ENCODE measurements at regions not wholly inside any gene's neighbourhood (a gene's known extent, or its start where the extent isn't known, plus 50 kb on each side); places are given as distances from the start of the nearest gene placed in this dataset.

GRCh38 chr3:107085261-107085660 lies 292.0 kb upstream of the CCDC54 start:
- H3K36me3 Mint-ChIP-seq (ENCODE audit: insufficient read depth) = no peaks in the 10 kb centered on the region
- H3K4me3 Mint-ChIP-seq = no peak overlapping the region
- no peaks in the 10 kb centered on the region for H3K9me3 Mint-ChIP-seq

GRCh38 chr3:107092121-107092520 lies 285.1 kb upstream of the CCDC54 start:
- Mint-ChIP-seq H3K4me3 (no peak overlapping the region), H3K4me1 (ENCODE audit: low read depth) (no peaks in the 10 kb centered on the region), H3K27me3 (ENCODE audit: low read depth) (peaks cover 7% of the 10 kb centered on the region), H3K9me3 (no peaks in the 10 kb centered on the region), H3K36me3 (ENCODE audit: insufficient read depth) (no peaks in the 10 kb centered on the region)
- no peak for DNase-seq
- ATAC-seq = no peak

More at GRCh38 chr3:107085261-107085660, 292.0 kb upstream of the CCDC54 start:
- H3K4me1 Mint-ChIP-seq (ENCODE audit: low read depth) = no peaks in the 10 kb centered on the region
- H3K27me3 Mint-ChIP-seq (ENCODE audit: low read depth) = peaks cover 2% of the 10 kb centered on the region
- no peak for ATAC-seq
- no peak for DNase-seq

- no peaks in the 10 kb centered on the region for H3K36me3 Mint-ChIP-seq (ENCODE audit: insufficient read depth)
- H3K4me1 Mint-ChIP-seq (ENCODE audit: low read depth) = no peaks in the 10 kb centered on the region
- no peak overlapping the region for H3K4me3 Mint-ChIP-seq
- ATAC-seq (no peak), DNase-seq (no peak)
- H3K27me3 Mint-ChIP-seq (ENCODE audit: low read depth) = no peaks in the 10 kb centered on the region
- no peaks in the 10 kb centered on the region for H3K9me3 Mint-ChIP-seq
Observed at GRCh38 chr3:107098864-107099263, 278.4 kb upstream of the CCDC54 start.

- Mint-ChIP-seq H3K9me3 (no peaks in the 10 kb centered on the region), H3K4me1 (ENCODE audit: low read depth) (no peaks in the 10 kb centered on the region), H3K36me3 (ENCODE audit: insufficient read depth) (no peaks in the 10 kb centered on the region), H3K4me3 (no peak overlapping the region), H3K27me3 (ENCODE audit: low read depth) (peaks cover 2% of the 10 kb centered on the region)
- DNase-seq (no peak), ATAC-seq (no peak)
Observed at GRCh38 chr3:107100137-107100536, 277.1 kb upstream of the CCDC54 start.

GRCh38 chr3:107100573-107100972 lies 276.7 kb upstream of the CCDC54 start:
- no peak for DNase-seq
- Mint-ChIP-seq H3K9me3 (peaks cover 4% of the 10 kb centered on the region), H3K4me1 (ENCODE audit: low read depth) (no peaks in the 10 kb centered on the region), H3K4me3 (no peak overlapping the region), H3K36me3 (ENCODE audit: insufficient read depth) (no peaks in the 10 kb centered on the region), H3K27me3 (ENCODE audit: low read depth) (peaks cover 3% of the 10 kb centered on the region)
- no peak for ATAC-seq

- no peak for ATAC-seq
- H3K4me1 Mint-ChIP-seq (ENCODE audit: low read depth) = no peaks in the 10 kb centered on the region
- H3K4me3 Mint-ChIP-seq = no peak overlapping the region
Observed at GRCh38 chr3:107103786-107104185, 273.5 kb upstream of the CCDC54 start.

GRCh38 chr3:107106316-107106715 lies 270.9 kb upstream of the CCDC54 start:
- ATAC-seq = no peak
- peaks cover 4% of the 10 kb centered on the region for H3K9me3 Mint-ChIP-seq
- no peak for DNase-seq
- no peaks in the 10 kb centered on the region for H3K36me3 Mint-ChIP-seq (ENCODE audit: insufficient read depth)
- no peak overlapping the region for H3K4me3 Mint-ChIP-seq
- H3K4me1 Mint-ChIP-seq (ENCODE audit: low read depth) = no peaks in the 10 kb centered on the region
- H3K27me3 Mint-ChIP-seq (ENCODE audit: low read depth) = peaks cover 4% of the 10 kb centered on the region

More at GRCh38 chr3:107103786-107104185, 273.5 kb upstream of the CCDC54 start:
- DNase-seq = no peak
- no peaks in the 10 kb centered on the region for H3K36me3 Mint-ChIP-seq (ENCODE audit: insufficient read depth)
- H3K27me3 Mint-ChIP-seq (ENCODE audit: low read depth) = peaks cover 4% of the 10 kb centered on the region
- peaks cover 4% of the 10 kb centered on the region for H3K9me3 Mint-ChIP-seq

- no peak overlapping the region for H3K4me3 Mint-ChIP-seq
- ATAC-seq (no peak), DNase-seq (no peak)
- no peaks in the 10 kb centered on the region for H3K36me3 Mint-ChIP-seq (ENCODE audit: insufficient read depth)
- H3K4me1 Mint-ChIP-seq (ENCODE audit: low read depth) = no peaks in the 10 kb centered on the region
- H3K9me3 Mint-ChIP-seq = peaks cover 4% of the 10 kb centered on the region
- peaks cover 4% of the 10 kb centered on the region for H3K27me3 Mint-ChIP-seq (ENCODE audit: low read depth)
Observed at GRCh38 chr3:107106907-107107306, 270.3 kb upstream of the CCDC54 start.

GRCh38 chr3:107110596-107111305 lies 266.5 kb upstream of the CCDC54 start:
- H3K4me3 Mint-ChIP-seq = no peak overlapping the region
- H3K9me3 Mint-ChIP-seq = no peaks in the 10 kb centered on the region
- no peaks in the 10 kb centered on the region for H3K36me3 Mint-ChIP-seq (ENCODE audit: insufficient read depth)
- ATAC-seq (no peak), DNase-seq (no peak)
- H3K4me1 Mint-ChIP-seq (ENCODE audit: low read depth) = no peaks in the 10 kb centered on the region
- H3K27me3 Mint-ChIP-seq (ENCODE audit: low read depth) = peaks cover 2% of the 10 kb centered on the region

GRCh38 chr3:107111872-107112271 lies 265.4 kb upstream of the CCDC54 start:
- Mint-ChIP-seq H3K4me1 (ENCODE audit: low read depth) (no peaks in the 10 kb centered on the region), H3K27me3 (ENCODE audit: low read depth) (peaks cover 2% of the 10 kb centered on the region), H3K4me3 (no peak overlapping the region), H3K36me3 (ENCODE audit: insufficient read depth) (no peaks in the 10 kb centered on the region), H3K9me3 (no peaks in the 10 kb centered on the region)
- DNase-seq (no peak), ATAC-seq (no peak)

- DNase-seq (no peak), ATAC-seq (no peak)
- no peaks in the 10 kb centered on the region for H3K9me3 Mint-ChIP-seq
- H3K4me3 Mint-ChIP-seq = no peak overlapping the region
- no peaks in the 10 kb centered on the region for H3K36me3 Mint-ChIP-seq (ENCODE audit: insufficient read depth)
- no peaks in the 10 kb centered on the region for H3K27me3 Mint-ChIP-seq (ENCODE audit: low read depth)
- H3K4me1 Mint-ChIP-seq (ENCODE audit: low read depth) = no peaks in the 10 kb centered on the region
Observed at GRCh38 chr3:107112356-107112755, 264.9 kb upstream of the CCDC54 start.

GRCh38 chr3:107116251-107116650 lies 261.0 kb upstream of the CCDC54 start:
- peaks cover 4% of the 10 kb centered on the region for H3K27me3 Mint-ChIP-seq (ENCODE audit: low read depth)
- H3K9me3 Mint-ChIP-seq = no peaks in the 10 kb centered on the region
- no peaks in the 10 kb centered on the region for H3K4me1 Mint-ChIP-seq (ENCODE audit: low read depth)
- H3K36me3 Mint-ChIP-seq (ENCODE audit: insufficient read depth) = no peaks in the 10 kb centered on the region
- no peak overlapping the region for H3K4me3 Mint-ChIP-seq
- DNase-seq (no peak), ATAC-seq (no peak)

- H3K36me3 Mint-ChIP-seq (ENCODE audit: insufficient read depth) = no peaks in the 10 kb centered on the region
Observed at GRCh38 chr3:107117156-107117555, 260.1 kb upstream of the CCDC54 start.

GRCh38 chr3:107117922-107118536 lies 259.2 kb upstream of the CCDC54 start:
- Mint-ChIP-seq H3K36me3 (ENCODE audit: insufficient read depth) (no peaks in the 10 kb centered on the region), H3K4me3 (no peak overlapping the region), H3K9me3 (no peaks in the 10 kb centered on the region), H3K4me1 (ENCODE audit: low read depth) (no peaks in the 10 kb centered on the region), H3K27me3 (ENCODE audit: low read depth) (peaks cover 4% of the 10 kb centered on the region)
- DNase-seq (no peak), ATAC-seq (no peak)

More at GRCh38 chr3:107117156-107117555, 260.1 kb upstream of the CCDC54 start:
- no peaks in the 10 kb centered on the region for H3K4me1 Mint-ChIP-seq (ENCODE audit: low read depth)
- peaks cover 4% of the 10 kb centered on the region for H3K27me3 Mint-ChIP-seq (ENCODE audit: low read depth)
- H3K4me3 Mint-ChIP-seq = no peak overlapping the region
- ATAC-seq (no peak), DNase-seq (no peak)
- H3K9me3 Mint-ChIP-seq = no peaks in the 10 kb centered on the region

GRCh38 chr3:107124885-107125284 lies 252.4 kb upstream of the CCDC54 start:
- Mint-ChIP-seq H3K4me1 (ENCODE audit: low read depth) (no peaks in the 10 kb centered on the region), H3K36me3 (ENCODE audit: insufficient read depth) (no peaks in the 10 kb centered on the region), H3K27me3 (ENCODE audit: low read depth) (peaks cover 4% of the 10 kb centered on the region), H3K9me3 (no peaks in the 10 kb centered on the region), H3K4me3 (no peak overlapping the region)
- ATAC-seq (no peak), DNase-seq (no peak)

Data from activated T-cell treated with anti-CD3 and anti-CD28 coated beads, Interleukin-2, amount 50 U/mL, for 4 hours (primary cell).